HG03095 (cell line): ENCODE measurements at regions not wholly inside any gene's neighbourhood (a gene's known extent, or its start where the extent isn't known, plus 50 kb on each side); places are given as distances from the start of the nearest gene placed in this dataset.
"Not testable (repeated sequence)": the region's sequence is repeated elsewhere in the genome, so short reads cannot be mapped to it uniquely, and the experiment has no call there.

Experiments
- ATAC-seq: cut with Tn5 transposase; IDR thresholded peaks from one replicate; pipeline ENCODE4 v1.9.1; 2021; ENCODE audit warnings: moderate library complexity; ENCODE audit not compliant: unreplicated experiment

DNA sequence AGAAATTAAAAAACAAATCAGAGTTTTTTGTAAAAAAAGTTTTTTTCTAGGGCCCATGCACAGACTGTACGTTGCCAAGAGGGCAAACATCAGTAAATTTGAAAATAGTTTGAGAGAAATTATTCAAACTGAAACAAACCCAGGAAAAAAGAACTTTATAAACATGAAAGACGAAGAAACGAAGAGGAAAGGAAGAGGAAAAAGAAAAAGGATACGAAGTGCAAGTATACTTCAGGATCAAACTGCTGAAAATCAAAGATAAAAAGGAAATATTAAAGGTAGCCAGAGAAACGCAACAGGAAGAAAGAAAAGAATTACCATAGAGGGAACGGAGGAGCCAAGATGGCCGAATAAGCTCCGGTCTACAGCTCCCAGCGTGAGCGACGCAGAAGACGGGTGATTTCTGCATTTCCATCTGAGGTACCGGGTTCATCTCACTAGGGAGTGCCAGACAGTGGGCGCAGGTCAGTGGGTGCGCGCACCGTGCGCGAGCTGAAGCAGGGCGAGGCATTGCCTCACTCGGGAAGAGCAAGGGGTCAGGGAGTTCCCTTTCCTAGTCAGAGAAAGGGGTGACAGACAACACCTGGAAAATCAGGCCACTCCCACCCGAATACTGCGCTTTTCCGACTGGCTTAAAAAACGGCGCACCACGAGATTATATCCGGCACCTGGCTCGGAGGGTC lies 94.4 kb upstream of the GAS1 start:
- not testable (repeated sequence) for ATAC-seq

DNA sequence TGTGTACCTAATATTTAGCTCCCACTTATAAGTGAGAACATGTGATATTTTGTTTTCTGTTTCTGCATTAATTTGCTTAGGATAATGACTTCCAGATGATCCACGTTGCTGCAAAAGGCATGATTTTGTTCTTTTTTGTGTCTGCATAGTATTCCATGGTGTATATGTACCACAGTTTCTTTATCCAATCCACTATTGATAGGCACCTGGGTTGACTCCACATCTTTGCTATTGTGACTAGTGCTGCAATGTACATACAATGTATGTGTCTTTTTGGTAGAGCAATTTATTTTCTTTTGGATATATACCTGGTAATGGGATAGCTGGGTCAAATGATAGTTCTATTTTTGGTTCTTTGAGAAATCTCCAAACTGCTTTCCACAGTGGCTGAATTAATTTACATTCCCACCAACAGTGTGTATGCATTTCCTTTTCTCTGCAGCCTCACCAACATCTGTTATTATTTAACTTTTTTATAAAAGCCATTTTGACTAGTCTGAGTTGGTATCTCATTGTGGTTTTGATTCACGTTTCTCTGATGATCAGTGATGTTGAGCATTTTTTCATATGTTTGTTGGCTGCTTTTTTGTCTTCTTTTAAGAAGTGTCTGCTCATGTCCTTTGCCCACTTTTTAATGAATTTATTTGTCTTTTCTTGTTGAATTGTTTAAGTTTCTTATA lies 102.8 kb upstream of the GAS1 start:
- not testable (repeated sequence) for ATAC-seq

DNA sequence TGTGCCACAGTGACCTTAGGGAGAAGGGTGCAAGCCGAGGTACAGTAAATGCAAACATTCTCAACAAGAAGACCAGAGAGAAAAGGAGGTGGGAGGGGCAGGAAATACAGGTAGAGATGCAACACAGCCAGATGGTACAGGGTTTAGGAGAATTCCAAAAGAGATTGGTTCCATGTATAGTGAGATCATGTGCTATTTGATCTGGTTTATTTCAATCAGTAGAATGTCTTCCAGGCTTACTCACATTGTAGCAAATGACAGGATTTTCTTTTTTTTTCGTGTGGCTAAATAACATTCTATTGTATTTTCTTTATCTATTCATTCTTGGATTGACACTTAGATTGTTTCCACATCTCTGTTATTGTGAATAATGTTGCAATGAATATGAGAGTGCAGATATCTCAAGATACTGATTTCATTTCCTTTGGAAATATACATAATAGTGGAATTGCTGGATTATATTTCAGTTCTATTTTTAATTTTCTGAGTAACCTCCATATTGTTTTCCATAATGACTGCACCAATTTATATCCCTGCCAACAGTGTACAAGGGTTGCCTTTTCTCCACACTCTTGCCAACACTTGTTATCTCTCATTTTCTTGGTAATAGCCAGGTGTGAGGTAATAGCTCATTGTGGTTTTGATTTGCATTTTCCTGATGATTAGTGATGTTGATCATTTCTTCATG lies 107.8 kb upstream of the GAS1 start:
- no peak for ATAC-seq

DNA sequence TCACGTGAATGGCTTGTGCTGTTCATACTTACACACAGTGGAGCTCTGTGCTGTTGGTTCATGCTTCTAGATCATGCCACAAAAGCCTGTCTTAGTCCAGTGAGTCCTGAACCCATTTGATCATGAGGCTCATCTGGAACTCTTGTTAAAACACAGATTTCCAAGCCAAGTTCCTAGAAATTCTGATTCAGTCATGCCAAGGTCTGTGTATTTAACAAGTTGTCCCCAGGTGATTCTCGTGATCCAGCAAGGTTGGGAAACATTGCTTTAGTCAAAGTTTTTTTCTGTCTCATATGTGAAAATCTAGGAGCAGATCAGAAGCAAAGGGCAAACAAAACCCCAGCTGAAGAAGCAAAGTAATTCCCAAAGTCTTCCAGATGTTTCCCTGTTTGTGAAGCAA lies 112.5 kb upstream of the GAS1 start:
- no peak for ATAC-seq

DNA sequence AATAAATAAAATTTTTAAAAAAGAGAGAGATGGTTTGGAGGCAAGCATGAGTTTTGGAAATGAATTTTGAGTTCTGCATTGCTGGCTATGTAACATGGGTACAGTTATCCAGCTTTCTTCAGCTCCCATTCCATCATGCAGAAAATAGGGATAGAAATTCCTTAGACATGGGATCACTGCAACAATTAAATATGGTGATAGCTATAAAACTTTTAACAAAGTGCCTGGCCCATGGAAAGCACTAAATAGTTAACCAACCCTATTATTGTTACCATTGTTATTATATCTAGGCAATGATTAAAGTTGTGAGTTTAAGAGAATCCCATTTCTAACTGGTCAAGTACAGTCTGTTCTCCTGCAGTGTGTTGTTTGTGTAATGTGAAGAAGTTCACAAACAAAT lies 115.4 kb upstream of the GAS1 start:
- no peak for ATAC-seq

DNA sequence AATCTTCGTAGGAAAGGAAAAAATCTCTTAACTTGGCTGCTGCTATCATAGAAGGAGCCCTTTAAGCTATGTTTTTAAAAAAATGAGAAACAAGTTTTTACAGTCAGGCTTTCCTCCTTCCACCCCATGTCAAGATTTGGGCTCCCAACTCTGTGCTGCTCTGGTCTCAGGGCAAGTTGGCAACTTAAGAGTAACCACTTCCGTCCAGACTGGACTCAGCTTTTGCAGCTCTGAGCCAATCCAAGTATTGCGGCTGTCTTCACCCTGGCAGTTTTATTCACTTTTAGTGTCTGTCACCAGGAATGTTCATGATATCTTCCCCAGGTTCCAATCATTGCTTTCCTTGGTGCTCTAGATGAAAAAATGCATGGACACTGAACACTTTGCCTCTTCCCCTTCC lies 115.9 kb upstream of the GAS1 start:
- no peak for ATAC-seq

DNA sequence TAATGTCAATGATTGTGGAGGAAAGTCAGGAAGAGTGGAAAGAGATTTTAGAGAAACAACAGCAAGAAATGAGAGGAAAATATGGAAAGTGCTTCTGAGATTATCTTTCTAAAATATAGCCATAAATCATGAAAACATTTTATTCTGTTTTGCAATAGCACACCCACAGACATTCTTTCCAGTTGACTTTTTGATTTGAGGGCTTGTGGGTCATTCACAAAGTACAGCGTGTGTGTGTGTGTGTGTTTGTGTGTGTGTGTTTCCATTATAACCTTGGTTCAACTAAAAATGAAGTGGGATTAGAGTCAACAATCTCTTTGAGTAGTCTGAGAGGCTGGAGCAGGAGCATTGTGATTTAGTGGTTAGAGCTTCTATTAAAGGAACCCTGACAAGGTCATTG lies 116.6 kb upstream of the GAS1 start:
- no peak for ATAC-seq

DNA sequence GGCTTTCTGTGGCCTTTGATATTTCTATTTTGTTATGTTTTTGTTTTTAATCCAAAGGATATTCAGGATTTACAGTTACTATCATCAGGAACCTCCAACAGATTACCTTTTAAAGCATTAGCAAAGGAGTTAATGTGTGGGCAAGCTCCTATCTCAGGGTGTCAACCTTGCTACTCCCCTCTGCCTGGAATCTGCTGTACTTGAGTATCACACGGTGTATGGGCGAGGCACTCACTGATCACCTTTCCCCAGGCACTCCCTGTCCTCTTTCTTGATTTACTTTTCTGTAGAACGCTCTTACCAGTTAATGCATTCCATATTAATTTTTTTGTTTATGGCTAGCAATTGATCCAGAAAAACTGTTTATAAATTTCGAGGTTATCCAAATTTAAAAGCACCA lies 117.0 kb upstream of the GAS1 start:
- ATAC-seq: no peak

DNA sequence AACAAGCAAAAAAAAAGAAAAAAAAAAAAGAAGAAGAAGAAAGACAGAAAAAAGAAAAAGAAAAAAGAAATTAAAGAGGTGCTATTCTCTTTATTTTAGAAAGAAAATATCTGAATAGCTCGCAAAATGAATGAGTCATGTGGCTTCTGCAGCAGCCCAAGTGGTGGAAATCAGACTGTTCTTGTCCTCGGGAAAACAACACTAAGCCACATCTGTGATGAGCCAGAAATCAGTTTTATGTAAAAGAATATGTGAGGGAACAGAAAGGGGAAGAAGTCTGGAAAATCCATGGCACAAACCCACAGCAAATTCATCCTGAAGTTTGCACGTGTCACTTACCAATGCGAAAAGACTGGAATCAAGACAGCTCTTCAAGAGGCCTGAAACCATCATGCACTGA lies 118.7 kb upstream of the GAS1 start:
- ATAC-seq: no peak

DNA sequence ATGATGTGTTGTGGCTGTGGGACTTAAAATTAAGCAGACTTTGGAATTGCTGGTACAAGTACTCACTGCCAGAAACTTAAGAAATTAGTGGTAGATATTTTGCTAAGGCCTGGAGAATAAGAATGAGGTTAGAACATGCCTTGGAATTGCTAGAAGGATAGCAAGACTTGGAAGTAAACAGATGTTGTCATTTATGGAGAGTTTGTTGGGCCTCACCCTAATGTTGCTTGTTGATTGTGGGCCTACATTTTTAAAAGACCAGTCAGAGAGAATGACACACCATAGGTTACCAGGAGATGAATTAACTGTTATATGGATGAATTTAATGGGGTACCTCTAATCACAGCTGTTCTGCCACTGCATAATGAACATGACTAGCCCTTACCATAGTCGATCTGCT lies 120.1 kb upstream of the GAS1 start:
- ATAC-seq: no peak

DNA sequence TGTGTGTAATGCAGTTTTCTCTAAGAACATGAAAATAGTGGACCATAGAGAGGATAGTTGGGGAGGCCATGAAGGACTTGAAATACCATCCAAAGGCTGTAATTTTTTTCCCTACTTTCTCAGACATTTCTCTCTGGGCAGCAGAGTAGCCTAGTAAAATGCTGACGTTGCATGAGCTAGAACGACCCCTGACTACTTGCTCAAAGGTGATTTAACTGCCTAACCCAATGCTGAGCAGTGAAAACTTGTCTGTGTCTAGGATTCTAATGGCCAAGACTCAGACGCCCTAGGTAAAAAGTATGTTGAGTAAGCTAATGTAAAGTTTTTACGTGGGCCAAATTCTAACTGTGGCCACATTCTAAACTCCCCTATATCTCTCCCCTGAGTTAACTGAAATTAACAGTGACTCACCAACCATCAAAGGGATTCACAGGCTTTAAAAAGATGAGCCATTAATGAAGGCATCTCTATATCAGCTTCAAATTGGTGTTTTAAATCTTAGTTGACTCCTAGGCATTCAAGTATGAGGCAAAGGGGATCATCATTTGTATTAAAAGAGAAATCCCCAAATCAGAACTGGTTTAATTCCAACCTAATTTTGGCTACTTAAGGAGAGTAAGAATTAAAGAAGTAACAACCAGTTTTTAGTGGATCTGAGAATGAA lies 121.0 kb upstream of the GAS1 start:
- ATAC-seq: no peak

DNA sequence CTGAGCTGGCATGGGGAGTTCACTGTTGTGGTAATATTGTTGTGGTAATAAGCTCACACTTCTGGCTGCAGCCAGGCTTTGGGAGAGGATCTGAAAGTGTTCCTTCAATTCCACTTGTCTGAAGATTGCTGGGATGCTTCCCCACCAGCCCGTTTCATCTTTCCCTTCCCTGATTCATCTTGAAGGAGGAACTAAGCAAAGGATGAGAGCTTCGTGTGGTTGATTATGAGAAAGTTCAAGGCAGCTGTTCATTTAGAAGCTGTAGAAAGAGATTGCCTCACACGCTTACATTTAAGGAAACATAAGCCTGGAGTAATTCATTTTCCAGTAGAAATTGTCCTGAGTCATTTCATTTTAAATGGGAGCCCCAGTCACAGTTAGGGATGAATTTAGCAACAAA lies 122.4 kb upstream of the GAS1 start:
- no peak for ATAC-seq

DNA sequence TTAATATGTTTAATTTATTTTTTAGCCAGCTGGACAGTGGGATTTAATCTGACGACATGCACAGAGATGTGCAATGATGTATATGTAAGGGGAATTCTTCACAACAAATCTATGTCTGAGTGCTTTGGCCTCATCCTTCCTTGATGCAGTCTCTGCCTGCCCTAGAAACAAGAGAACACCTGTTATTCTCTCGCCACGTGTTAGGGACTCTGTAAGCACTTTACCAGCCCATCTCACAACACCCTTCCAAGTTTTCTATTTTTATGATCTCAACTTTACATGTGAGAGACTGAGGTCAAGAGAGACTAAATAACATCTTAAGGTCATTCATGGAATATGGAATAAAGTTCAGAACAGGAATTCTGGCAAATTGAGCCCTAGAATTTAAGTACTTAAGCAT lies 123.0 kb upstream of the GAS1 start:
- ATAC-seq: no peak

DNA sequence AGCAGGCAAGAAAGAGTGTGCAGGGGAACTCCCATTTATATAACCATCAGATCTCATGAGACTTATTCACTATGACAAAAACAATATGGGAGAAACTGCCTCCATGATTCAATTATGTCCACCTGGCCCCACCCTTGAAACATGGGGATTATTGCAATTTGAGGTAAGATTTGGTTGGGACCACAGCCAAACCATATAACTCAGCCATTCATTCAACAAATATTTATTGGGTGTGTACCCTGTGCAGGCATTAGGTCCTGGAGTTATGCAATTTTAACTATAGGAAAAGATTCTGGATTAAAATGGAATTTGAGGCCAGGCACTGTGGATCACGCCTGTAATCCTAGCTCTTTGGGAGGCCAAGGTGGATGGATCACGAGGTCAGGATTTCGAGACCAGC lies 124.2 kb upstream of the GAS1 start:
- ATAC-seq: no peak

DNA sequence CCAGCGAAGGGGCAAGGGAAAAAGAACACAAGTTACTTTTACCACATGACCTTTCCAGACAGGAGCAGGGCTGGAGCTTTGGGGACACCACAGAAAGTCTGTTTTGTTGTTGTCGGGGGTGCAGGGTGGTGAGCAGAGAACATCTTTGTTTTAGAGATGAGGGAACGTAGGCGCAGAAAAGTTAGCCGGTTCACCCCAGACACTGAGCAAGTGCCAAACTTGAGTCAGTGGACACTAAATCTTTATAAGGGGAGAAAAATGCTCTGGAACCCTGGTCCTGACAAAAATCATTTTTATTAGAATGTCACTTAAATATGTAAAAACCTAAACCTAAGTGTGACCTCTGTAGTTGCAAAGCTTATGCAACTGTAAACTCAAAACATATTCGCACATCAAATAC lies 126.4 kb upstream of the GAS1 start:
- no peak for ATAC-seq

DNA sequence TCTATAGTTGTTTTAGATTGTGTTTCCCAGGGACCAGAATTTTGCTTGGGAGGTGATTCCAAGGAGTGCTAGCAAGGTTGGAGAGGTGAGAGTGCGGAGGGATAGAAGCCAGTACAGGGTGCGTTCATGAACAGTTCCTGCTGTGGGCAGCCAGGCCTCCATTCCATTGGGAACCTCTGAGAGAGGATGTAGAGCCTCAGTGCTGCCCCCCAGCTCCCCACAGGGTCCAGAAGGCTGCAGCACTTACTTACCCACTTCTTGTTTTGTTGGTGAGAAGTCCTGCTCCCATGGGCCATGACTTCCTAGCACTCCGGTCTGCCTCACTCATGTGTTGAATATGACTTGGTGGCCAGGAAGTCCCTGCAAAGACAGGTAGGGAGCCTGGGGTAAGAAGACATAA lies 128.2 kb upstream of the GAS1 start:
- ATAC-seq: no peak

DNA sequence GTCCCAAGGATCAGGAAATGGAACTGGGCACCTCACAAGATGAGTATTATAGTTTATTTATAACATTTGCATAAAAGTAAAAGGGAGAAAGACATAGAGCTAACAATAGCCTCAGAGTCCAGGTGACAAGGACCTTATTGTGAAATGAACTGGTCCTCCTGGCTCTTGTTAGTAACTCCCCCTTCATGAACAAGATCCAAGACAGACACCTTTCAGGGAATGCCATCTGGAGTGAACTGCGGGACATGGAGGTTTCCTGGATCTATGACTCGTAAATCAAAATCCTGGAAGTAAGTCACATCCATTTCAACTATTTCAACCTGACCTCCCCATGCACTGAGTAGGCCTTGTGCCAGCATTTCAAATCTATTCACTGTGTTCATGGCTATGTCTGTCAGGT lies 129.5 kb upstream of the GAS1 start:
- ATAC-seq: no peak

DNA sequence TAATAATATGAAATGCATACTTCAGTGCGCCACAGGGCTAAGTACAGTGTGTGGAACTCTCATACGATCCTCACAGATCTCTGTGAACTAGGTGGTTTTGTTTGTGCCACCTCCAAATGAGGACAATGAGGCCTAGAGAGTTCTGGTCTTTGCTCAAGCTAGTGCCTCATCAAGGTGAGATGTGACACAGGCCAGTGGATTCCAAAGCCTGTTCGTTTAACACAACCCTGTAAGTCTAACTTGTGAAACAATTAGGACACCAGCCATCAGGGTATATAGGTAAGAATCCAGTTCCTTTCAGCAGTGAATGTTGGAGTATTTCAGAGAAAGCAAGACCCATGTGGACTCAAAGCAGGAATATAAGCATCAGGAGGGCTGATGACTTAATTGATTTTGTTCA lies 130.7 kb upstream of the GAS1 start:
- ATAC-seq: no peak

DNA sequence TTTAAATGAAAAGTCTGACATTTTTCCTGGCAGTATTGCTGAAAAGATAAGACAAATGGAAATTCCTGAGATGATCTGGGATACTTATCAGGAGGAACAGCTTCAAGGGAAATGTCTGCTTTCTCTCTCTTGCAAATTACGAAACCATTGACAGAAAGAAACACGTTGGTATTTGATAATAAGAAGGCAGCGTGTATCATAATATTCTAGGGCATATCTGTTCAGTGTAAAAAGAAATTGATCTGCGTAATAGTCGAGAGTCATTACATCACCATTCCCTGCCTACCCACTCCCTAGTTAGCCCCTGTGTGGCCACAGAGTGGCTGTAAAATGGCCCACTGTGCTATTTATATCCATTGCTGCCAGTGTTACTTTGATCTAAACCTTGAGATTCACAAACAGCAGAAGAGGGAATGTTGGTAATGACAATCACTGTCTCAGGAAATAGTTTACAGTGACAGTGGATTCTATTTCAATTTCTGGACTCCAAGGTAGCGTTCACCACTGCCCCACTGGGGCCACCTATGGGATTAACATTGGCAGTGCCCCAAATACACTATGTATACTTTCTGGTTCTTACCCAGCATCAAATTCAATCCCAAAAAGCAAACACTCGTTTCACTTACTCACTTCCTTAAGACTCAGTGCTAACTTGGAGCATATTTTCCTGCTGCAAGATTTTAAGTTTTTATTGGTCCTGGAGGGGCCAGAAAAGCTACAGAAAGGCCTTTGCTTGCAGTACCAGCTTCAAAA lies 133.4 kb upstream of the GAS1 start:
- ATAC-seq: no peak

DNA sequence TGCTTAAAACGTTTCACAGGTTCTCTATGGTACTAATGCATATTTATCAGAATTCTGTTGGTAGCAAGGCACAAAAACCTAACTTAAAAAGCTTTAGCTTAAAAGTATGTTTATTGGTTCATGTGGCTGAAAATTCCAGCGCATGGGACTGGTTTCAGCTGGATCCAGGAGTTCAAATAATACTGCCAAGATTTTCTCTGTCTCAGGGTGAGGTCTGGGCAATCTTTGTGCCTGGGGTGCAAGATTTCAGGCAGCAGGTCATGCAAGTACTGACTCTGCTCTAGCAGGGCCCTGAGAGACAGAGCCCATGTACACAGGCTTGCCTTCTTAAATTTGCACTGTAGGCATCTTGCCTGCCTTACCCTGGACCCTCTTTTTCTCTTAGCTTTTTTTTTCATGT lies 134.2 kb upstream of the GAS1 start:
- no peak for ATAC-seq

DNA sequence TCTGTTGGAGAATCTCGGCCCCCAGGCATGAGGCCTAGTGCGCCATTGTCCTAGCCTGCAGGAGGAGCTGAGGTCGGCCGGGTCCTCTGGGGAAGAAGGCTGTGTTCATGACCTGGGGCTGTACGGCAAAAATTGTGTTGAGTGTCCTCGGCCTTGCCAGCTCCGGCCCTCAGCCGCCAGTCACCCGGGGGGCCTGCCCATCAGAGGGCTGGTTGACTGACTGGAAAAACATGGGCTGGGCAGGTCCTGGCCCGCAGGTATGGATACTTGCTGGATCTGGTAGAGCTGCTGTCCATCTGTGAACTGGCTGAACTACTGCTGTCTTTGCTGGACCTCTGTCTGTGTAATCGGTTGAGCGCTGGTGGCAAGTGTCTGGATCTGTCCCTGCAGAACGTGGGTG lies 136.7 kb upstream of the GAS1 start:
- ATAC-seq: no peak
